ENCODE measurements at regions not wholly inside any gene's neighbourhood (a gene's known extent, or its start where the extent isn't known, plus 50 kb on each side); places are given as distances from the start of the nearest gene placed in this dataset.

DNA sequence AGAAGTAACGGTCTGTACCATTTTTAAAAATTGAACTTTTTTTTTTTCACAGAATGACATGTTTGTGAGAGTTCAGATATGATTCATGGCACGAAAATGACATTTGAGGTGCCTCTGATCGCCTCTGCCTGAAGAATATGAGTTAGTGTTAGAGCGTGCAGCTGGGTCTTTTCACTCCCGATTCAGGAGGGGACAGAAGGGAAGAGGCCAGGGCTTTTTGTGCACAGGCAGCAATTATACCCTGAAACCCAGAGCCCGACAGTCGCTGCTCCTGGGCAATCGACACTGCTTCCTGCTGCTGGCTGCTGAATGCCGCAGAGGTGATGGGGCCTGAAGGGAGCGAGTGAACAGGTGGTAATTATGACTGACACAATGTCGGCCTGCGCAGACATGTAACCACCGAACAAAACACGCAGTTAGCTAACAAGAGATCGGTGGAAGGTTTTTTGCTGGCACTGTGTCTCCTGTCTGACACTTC, 652.0 kb upstream of the NOX3 start:
- TF ChIP-seq, protein P1, sequence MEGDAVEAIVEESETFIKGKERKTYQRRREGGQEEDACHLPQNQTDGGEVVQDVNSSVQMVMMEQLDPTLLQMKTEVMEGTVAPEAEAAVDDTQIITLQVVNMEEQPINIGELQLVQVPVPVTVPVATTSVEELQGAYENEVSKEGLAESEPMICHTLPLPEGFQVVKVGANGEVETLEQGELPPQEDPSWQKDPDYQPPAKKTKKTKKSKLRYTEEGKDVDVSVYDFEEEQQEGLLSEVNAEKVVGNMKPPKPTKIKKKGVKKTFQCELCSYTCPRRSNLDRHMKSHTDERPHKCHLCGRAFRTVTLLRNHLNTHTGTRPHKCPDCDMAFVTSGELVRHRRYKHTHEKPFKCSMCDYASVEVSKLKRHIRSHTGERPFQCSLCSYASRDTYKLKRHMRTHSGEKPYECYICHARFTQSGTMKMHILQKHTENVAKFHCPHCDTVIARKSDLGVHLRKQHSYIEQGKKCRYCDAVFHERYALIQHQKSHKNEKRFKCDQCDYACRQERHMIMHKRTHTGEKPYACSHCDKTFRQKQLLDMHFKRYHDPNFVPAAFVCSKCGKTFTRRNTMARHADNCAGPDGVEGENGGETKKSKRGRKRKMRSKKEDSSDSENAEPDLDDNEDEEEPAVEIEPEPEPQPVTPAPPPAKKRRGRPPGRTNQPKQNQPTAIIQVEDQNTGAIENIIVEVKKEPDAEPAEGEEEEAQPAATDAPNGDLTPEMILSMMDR (IDR thresholded peaks at IDR 0.05): no peak
- no peaks in the 10 kb centered on the region for H3K36me3 ChIP-seq
- no peaks in the 10 kb centered on the region for H3K27me3 ChIP-seq
- H3K27ac ChIP-seq: no peak overlapping the region
- no peaks in the 10 kb centered on the region for H3K9me3 ChIP-seq
- H3K4me1 ChIP-seq (ENCODE audit: control insufficient read depth in 1 of 2, insufficient read depth in 1 of 2, low read depth in 1 of 2, low read length in 1 of 2): no peaks in the 10 kb centered on the region
- H3K4me3 ChIP-seq (ENCODE audit: low read depth in 1 of 2, low read length in 1 of 2): no peak overlapping the region

- no peak overlapping the region for H3K4me3 ChIP-seq (ENCODE audit: low read depth in 1 of 2, low read length in 1 of 2)
- no peak overlapping the region for H3K27ac ChIP-seq
- H3K9me3 ChIP-seq: no peaks in the 10 kb centered on the region
- no peaks in the 10 kb centered on the region for H3K36me3 ChIP-seq
- H3K27me3 ChIP-seq: no peaks in the 10 kb centered on the region
- no peaks in the 10 kb centered on the region for H3K4me1 ChIP-seq (ENCODE audit: control insufficient read depth in 1 of 2, insufficient read depth in 1 of 2, low read depth in 1 of 2, low read length in 1 of 2)
- TF ChIP-seq, protein P1 (IDR thresholded peaks at IDR 0.05): no peak
Measured at GRCh38 chr6:156102129-156102528, 646.5 kb upstream of the NOX3 start.

DNA sequence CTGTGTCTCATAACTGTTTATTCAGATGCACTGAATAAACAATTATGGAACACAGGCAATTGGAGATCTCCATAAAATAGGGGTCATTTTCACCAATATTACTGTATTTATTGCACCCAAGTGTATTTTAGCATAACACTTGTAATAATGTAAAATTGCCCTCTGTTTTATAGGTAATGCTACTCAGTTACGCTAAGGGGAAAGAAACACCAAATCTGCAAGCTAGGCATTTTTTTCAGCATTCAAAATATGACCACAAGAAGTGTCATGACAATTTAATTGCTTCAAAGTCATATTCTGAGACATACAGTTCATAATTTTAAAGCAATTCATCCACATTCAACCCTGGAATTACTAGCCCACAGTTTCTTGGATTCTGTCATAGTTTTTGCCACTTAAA, 643.2 kb upstream of the NOX3 start:
- TF ChIP-seq, protein P1 (IDR thresholded peaks at IDR 0.05): no peak
- Histone ChIP-seq H3K27ac (no peak overlapping the region), H3K4me1 (ENCODE audit: control insufficient read depth in 1 of 2, insufficient read depth in 1 of 2, low read depth in 1 of 2, low read length in 1 of 2) (no peaks in the 10 kb centered on the region), H3K9me3 (no peaks in the 10 kb centered on the region), H3K27me3 (no peaks in the 10 kb centered on the region), H3K4me3 (ENCODE audit: low read depth in 1 of 2, low read length in 1 of 2) (no peak overlapping the region), H3K36me3 (no peaks in the 10 kb centered on the region)

- TF ChIP-seq, protein P1 (IDR thresholded peaks at IDR 0.05): no peak
- Histone ChIP-seq H3K27me3 (no peaks in the 10 kb centered on the region), H3K9me3 (no peaks in the 10 kb centered on the region), H3K4me3 (ENCODE audit: low read depth in 1 of 2, low read length in 1 of 2) (no peak overlapping the region), H3K4me1 (ENCODE audit: control insufficient read depth in 1 of 2, insufficient read depth in 1 of 2, low read depth in 1 of 2, low read length in 1 of 2) (no peaks in the 10 kb centered on the region), H3K27ac (no peak overlapping the region), H3K36me3 (no peaks in the 10 kb centered on the region)
Measured at GRCh38 chr6:156087487-156087886, 631.8 kb upstream of the NOX3 start.

GRCh38 chr6:156082012-156082411, 626.4 kb upstream of the NOX3 start:
- no peaks in the 10 kb centered on the region for H3K36me3 ChIP-seq
- no peaks in the 10 kb centered on the region for H3K4me1 ChIP-seq (ENCODE audit: control insufficient read depth in 1 of 2, insufficient read depth in 1 of 2, low read depth in 1 of 2, low read length in 1 of 2)
- TF ChIP-seq, protein P1 (IDR thresholded peaks at IDR 0.05): no peak
- H3K9me3 ChIP-seq: no peaks in the 10 kb centered on the region
- no peaks in the 10 kb centered on the region for H3K27me3 ChIP-seq
- no peak overlapping the region for H3K4me3 ChIP-seq (ENCODE audit: low read depth in 1 of 2, low read length in 1 of 2)
- no peak overlapping the region for H3K27ac ChIP-seq

DNA sequence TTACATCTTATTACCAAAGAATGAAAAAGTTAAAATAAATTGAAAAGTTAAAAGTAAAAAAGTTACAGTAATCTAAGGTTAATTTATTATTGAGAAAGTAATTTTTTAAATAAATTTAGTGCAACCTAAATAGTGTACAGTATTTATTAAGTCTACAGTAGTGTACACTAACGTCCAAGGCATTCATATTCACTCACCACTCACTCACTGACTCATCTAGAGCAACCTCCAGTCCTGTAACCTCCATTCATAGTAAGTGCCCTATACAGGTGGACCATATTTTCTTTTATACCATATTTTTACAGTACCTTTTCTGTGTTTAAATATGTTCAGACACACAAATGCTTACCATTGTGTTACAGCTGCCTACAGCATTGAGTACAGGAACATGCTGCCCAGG, 624.7 kb upstream of the NOX3 start:
- TF ChIP-seq, protein P1 (IDR thresholded peaks at IDR 0.05): no peak
- no peaks in the 10 kb centered on the region for H3K36me3 ChIP-seq
- no peak overlapping the region for H3K4me3 ChIP-seq (ENCODE audit: low read depth in 1 of 2, low read length in 1 of 2)
- H3K27ac ChIP-seq: no peak overlapping the region
- H3K9me3 ChIP-seq: no peaks in the 10 kb centered on the region
- H3K27me3 ChIP-seq: no peaks in the 10 kb centered on the region
- H3K4me1 ChIP-seq (ENCODE audit: control insufficient read depth in 1 of 2, insufficient read depth in 1 of 2, low read depth in 1 of 2, low read length in 1 of 2): no peaks in the 10 kb centered on the region
